HG03108 (cell line): ENCODE measurements at regions not wholly inside any gene's neighbourhood (a gene's known extent, or its start where the extent isn't known, plus 50 kb on each side); places are given as distances from the start of the nearest gene placed in this dataset.

ENCODE experiments used
- ATAC-seq: cut with Tn5 transposase; IDR thresholded peaks from one replicate; pipeline ENCODE4 v1.9.1; 2021; ENCODE audit warnings: moderate library complexity; ENCODE audit not compliant: unreplicated experiment

DNA sequence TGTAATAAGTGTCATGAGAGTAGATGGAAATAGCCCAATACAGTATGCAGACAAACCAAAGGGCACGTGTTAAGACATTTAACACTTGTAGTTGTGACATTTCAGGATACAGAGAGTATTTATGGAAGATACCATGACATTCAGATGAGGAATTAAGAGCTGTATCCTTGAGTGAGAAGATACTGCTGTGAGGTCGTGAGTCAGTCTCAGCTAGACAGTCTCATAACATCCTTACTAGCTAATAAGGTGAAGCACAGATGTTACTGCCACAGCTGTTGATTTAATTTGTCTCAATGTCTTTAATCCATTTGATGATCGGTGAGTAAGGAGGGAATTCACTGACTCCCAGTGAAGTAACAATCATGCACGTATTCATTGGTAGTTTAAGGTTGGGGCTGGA lies 288.0 kb upstream of the AKR1E2 start:
- no peak for ATAC-seq

DNA sequence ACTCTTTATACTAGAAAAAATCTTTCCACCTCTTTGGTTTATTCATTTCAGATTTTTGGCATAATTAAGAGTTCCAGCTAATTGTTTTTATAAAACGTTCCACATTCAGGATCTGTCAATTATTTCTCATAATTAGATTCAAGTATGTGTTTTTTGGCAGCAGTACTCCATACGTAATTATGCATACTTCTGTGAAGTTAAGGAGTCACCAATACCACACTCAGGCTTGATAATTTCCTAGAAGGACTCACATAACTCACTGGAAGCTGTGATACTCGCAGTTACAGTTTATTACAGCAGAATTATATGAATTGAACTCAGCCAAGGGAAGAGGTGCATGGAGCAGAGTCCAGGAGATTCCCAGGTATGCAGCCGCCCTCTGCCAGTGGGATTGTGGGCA lies 290.5 kb upstream of the AKR1E2 start:
- ATAC-seq = no peak

DNA sequence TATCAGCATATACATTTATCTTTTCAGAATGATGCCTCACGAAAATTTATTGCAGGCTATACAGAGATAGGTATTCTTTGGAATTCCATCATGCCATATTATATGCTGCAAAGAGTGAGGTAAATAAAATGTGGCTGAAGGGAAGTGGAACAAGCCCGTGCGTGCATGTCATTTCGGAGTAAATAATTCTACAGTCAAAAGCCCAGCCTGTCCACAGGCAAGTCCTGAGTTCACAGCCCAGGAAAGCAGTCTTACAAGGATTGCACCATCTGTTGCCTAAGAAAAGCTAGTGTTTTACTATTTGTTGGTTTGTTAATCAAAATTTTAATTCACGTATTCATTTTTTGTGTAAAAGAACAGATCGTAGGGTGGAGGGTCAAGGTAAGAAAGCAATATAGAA lies 292.4 kb upstream of the AKR1E2 start:
- ATAC-seq = no peak

DNA sequence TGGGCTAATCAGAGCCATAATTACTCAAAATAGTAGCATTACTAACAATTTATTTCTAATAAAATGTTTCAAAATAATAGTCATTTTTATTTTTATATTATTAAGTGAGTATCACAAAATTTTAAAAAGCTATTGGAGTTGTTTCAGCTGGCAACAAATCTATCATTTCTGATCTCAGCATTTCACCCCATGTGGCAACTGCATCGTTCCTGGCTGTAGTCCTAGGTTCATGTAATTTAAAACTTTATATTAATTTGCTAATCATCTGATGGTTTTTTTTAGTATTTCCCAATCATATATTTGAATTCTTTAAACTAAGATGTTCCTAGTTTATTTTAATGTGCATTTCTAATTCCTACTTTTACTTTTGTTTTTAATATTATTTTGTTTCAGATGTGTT lies 293.0 kb upstream of the AKR1E2 start:
- no peak for ATAC-seq

DNA sequence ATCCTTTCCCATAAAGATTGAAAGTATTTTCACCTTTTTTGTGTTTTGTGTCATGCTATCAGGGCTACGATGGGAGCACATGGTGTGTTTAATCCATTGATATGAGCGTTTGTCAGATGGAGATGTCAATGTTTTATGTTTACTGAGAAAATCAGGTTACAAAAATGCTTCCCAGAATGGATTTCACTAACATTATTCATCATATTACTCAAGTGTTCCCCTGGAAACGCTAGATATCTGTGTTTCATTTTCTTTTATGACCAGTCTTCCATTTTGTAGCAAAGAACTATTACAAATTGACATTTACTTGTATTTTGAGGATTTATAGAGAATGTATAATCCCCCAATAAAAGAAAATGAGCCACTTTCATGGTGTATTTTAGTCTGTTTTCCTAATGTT lies 293.5 kb upstream of the AKR1E2 start:
- ATAC-seq = no peak

DNA sequence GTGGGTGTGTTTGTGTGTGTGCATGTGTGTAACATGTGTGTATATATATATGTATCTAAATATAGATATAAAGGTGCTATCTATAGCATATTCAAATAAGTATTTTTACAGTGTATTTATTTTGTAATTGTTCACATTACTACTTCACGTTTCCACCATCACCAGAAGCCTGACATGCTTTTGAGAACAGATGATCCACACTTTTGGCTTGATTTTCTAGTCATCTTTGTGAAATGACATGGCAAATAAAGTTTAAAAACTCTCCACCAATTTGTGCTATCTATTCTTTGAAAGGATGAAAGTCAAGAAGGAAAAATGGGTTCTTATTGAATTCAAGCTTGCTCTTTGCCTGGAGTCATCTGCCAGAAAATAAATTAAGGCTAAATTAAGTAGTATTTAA lies 294.0 kb upstream of the AKR1E2 start:
- ATAC-seq = no peak

DNA sequence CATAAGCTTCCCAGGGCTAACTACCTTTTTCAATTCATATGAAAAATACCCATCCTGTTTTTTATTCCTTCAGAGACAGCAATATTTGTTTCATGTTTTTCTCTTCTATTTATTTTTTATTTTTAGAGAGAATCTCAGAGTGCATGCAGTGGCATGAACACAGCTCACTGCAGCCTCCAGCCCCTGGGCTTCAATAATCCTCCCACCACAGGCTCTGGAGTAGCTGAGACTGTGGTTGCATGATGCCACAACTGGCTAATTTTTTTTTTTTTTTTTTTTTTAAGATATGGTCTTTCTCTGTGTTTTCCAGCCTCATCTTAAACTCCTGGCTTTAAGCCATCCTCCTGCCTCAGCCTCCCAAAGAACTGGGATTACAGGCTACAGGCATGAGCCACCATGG lies 296.7 kb upstream of the AKR1E2 start:
- no peak for ATAC-seq

DNA sequence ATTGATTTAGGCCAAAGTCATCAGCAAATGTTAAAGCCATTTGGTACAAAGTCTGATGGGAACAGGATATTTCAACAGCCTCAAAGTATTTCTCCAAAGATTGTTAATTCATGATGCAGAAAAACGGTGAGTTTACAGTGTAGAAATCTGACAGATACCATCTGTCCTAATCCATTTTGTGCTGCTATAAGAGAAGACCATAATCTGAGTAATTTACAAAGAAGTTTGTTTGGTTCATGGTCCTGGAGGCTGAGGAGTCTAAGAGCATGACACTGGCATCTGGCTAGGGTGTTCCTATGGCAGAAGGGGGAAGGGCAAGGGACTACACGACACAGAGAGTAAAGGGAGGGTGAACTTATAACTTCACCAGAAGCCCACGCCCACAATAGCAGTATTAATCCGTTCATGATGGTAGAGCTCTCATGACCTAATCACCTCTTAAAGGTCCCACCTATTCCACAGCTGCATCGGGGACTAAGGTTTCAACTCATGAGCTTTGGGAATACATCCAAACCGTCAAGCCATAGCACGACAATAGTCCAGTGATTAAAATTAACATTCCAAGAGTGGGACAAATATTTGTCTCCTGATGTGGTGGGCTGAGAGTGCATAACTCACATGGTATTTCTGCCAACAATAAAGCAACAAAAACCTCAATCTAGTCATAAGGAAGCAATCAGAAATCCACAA lies 298.6 kb upstream of the AKR1E2 start:
- ATAC-seq = no peak

DNA sequence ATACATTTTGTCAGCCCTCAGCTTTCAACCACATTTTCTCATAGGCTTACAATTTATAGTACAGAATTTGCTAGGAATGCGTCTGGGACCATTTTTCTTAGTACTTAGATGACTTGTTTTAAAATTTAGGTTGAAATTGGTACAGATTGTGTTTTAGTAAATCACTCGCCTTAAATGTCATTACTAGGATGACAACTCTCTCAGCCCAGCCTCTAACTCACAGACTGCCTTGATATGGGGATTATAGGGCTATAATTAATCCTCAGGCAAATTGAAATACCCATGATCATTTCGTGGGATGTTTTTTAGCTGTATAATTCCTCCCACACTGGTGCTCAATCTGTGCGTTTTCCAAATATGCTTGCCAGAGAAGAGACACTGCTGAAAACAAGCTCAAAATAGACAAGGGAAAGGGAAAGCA lies 299.7 kb upstream of the AKR1E2 start:
- no peak for ATAC-seq

DNA sequence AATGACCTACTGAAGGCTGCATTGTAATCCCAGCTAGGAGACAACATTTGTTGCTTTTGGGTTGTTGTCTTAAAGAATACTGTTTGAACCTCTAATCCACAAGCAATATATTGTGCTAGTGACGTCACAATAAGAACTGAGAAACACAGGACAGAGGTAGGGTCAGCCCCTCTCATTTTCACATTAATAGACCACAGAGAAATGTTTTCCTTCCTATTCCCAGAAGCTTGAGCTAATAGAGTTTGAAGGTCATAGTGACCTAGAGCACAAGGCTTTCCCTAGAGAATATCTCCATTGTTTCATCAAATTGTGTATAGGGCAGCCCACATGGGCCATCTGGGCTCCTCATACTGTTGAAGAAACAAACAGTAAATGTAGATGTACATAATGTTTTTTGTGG lies 300.9 kb upstream of the AKR1E2 start:
- no peak for ATAC-seq

DNA sequence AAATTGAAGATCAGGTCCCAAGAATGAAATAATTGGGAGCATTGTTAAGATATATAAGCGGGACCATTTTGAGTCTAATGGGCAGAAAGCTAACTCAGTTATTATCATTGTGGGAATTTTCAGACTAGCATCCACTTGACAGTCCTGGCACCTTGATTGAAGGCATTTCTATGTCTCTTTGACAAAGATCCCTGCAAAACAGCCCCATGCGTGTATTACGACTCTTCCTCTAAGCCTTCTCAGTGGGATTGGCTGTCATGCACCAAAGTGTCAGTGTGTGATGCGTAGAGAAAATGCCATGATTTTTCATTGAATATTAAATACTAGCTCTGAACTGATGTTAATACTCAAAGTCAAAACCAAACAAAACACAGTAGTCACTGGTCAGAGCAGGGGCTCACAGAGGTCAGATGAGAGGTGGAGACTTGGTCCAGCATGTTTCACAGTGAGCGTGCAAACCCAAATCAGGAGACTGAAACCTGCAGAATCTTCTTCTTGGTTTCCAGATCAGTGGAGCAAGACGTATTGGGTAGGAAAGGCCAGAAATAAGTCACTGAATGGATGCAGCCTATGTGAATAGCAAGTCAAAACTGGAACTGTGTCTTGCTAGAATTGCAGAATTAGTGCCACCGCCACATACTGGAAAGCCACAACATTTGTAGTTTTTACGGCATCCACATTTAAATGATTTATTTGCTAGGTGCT lies 303.6 kb upstream of the AKR1E2 start:
- ATAC-seq = peak; percentile 76

DNA sequence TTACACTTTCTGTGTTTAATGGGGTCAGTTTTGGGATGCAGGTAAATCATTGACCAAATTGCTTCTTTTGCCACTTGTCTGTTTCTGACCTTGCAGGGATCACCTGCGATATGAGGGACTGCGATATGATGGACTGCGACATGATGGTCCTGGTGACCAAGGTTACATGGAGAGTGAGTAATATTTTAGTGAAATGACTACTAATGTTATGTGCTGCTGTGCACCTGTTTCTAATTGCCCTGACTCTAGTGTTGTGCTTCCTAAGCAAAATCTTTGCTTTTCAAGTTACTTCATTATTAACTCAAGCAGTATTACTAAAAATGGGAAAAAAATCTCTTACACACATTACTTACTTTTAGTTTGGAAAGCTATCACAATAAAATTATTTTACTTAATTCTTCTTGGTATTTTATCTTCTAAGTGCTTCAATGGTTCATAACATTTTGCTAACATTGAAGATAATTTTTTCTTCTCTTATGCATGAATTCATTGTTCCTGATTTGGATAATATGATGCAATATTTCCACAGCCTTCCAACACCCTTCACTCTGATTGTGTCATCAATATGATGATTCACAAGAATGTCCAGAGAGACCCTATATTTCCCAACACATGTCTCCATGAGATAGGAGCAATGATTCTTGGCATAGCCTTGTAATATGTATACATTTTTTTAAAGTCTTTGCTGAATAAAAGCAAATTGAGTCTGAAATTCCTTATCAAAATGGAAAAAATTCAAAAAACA lies 306.2 kb upstream of the AKR1E2 start:
- ATAC-seq = no peak

DNA sequence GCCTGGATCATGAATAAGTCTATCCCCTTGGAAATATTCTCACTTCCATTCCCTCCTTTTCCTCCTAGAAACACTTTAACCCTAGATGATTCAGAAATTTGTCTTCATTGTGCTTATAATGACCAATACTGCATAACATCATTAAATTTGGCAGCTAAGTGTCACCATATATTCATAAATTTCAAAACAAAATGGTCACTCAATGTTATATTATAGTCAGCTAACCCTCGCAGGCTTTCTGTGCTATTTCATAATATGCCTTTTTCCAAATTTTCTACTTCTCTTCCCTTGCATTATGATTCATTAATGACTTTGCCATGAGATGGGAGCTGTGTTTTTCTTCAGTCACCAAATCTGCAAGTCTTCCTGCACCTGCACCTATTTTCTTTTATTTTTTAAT lies 308.3 kb upstream of the AKR1E2 start:
- ATAC-seq = no peak

DNA sequence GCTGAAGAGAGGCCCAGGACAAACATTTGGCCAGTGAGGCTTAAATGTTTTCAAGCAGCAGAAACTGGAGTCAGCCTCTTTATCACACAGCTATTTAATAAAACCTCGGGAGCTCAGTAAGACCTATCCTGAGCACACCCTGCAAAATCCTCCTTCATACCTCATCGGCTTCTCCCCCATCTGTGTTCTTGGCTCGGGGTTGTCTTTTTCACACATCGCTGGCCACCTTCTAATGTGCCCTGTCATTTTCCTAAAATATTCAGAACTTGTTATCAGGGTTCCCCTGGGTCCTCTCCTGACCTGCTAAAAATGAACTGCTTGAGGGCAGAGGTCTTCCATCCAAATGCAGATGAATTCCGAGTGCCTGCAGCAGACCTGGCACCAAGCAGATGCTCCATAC lies 310.3 kb upstream of the AKR1E2 start:
- ATAC-seq = no peak

DNA sequence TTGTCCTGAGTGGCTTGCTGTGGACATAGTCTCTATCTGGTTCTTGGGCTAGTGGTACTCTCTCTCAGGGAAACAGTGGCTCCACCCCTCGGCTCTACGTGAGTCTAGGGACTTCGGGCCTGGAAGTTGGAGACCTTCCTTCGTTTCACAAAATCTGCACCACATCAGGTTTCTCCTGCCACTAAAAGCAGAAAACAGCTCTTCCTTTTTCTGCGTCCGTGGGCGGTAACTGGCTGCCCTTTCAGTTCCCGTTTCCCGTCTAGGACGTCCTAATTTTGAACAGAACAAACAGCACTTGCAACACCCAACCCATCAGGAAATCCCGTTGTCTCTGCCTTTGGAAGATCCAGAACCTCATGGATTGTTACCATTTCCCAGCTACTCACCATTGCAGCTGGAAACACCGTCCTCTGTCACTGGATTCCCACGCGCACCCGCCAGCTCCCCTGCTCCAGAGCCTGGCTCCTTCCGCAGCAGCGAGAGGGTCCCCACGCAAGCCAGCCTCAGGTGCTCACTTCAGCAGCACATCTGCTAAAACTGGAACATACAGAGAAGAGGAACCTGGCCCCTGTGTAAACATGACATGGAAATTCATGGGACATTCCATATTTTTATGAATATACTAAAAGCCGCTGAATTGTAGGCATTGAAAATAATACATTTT lies 311.4 kb upstream of the AKR1E2 start:
- peak; percentile 56 for ATAC-seq

DNA sequence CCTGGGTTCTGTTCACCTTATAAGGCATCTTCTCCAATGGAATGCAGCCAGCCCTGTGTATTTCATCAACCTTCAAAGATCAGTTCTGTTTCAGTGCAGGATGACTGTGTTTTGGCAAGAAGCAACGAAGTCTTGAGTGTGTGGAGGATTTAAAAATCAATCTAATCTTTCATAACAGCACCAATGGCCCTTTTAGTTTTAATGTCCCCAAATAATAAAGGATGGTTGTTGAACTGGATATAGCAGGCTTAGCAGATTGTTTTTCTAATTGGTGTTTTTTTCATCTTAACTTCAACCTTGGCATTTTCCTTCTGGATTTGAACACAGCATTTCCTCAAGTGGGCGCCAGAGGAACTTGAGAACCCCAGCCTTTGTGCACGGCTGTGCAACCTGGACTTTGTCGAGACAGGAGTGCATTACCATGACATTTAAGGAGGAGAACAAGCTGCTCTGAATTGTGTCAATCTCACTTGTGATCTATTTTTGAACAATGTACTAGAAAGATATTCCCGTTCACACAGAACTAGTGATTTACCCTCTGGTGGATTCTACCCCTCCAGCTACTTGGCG lies 313.3 kb upstream of the AKR1E2 start:
- no peak for ATAC-seq

DNA sequence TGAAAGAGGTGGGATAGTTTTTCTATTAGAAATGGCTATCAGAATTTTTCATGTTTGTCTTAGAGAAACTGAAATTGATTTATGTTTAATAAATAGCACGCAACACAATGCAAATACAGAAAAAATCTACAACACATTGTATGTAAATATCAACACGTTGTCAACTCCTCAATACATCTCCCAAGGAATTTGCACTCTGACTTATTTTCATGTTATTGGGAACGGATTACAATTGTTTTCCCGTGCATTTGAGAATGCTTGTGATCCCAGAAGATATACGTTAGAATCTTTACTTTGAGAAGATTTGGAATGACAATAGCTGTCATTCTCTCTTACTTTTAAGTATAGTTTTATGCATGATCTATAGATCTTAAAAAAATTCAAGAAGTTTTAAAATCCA lies 313.8 kb upstream of the AKR1E2 start:
- no peak for ATAC-seq

DNA sequence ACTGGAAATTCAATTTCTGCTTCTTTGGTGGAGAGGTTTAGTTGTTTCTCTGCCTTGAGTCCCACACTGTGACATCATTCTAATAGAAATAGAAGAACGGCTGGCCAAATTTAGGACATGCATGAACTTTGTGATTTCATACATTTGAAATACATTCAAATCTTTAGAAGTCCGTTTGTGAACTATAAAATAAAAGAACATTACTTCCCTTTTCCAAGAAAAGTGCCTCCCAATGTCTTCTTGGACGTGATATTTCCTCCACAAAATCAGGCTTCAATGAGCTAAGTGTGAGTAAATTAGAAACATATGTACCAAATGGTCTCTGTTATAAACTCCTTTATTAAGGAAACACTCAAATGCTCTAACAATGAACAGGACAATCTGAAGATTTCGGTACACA lies 314.5 kb upstream of the AKR1E2 start:
- no peak for ATAC-seq

DNA sequence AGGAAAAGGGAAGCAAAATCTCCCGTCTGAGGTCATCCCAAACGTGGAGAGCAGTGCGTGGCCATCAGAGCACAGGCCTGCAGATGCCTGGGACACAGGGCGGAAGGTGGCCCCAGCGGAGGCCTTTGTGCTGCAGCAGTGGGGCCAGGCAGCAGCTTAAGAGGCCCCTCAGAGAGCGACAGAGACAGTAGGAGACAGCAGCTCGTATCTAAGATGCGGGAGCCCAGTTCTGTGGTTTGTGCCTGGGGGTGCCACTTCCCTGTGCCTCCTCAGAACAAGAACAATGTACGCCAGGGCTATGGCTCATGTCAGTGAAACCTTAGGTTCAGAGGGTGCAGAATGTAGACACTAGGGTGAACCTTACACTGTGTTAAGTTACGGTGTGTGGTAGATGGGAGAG lies 316.6 kb upstream of the AKR1E2 start:
- ATAC-seq = no peak

DNA sequence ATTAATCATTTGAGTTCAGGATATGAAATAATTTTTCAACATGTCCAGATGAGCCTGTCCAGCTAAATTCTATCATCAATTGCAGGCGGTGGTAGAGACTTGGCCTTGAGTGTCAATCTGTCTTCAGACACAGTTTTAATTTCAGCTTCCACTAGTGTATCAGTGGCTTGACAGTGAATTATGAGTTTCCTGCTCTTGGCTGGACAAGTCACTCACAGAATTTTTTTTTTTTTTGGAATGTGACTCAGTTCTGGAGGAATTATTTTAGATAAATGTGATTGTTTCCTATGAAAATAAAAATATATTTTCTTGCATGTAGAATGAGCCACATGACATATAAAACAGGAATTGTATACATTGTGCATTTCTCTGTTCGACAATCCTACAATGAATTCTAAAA lies 319.9 kb upstream of the AKR1E2 start:
- no peak for ATAC-seq

DNA sequence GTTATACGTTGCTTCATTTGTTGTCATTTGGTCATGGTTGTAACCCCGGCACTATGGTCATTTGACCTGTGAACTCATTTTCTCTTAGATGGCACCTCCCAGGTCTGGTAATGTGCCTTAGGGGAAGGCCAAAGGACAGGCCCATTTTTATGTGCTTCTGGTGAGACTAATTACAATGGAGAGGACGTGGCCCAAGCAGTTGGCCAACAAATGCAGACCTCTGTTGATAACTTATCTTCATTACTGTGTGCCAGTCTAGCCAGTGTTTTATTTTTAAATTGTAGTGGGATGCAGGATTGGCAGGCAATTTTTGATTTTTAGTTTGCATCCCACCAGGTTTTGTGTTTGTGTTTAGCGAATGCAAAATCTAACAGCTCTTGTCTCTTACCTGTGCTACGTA lies 321.5 kb upstream of the AKR1E2 start:
- no peak for ATAC-seq
